ENCODE measurements at regions not wholly inside any gene's neighbourhood (a gene's known extent, or its start where the extent isn't known, plus 50 kb on each side); places are given as distances from the start of the nearest gene placed in this dataset.

- H3K27me3 ChIP-seq: no peaks in the 10 kb centered on the region
- H3K36me3 ChIP-seq: no peaks in the 10 kb centered on the region
- no peak for DNase-seq
- no peaks in the 10 kb centered on the region for H3K9me3 ChIP-seq
- H3K4me1 ChIP-seq: no peaks in the 10 kb centered on the region
- H3K4me3 ChIP-seq (ENCODE audit: low read depth, low read length): no peak overlapping the region
- TF ChIP-seq CTCF (IDR thresholded peaks at IDR 0.05; ENCODE audit: low read depth, low read length): no peak
Observed at GRCh38 chr15:95134431-95135110, 903.2 kb downstream of the MCTP2 start.

GRCh38 chr15:95138604-95139270, 907.4 kb downstream of the MCTP2 start:
- Histone ChIP-seq H3K27me3 (no peaks in the 10 kb centered on the region), H3K9me3 (no peaks in the 10 kb centered on the region), H3K36me3 (no peaks in the 10 kb centered on the region), H3K4me3 (ENCODE audit: low read depth, low read length) (no peak overlapping the region), H3K4me1 (no peaks in the 10 kb centered on the region)
- DNase-seq: no peak
- no peak for TF ChIP-seq CTCF (IDR thresholded peaks at IDR 0.05; ENCODE audit: low read depth, low read length)

GRCh38 chr15:95141486-95141885, 910.1 kb downstream of the MCTP2 start:
- no peaks in the 10 kb centered on the region for H3K27me3 ChIP-seq
- no peaks in the 10 kb centered on the region for H3K9me3 ChIP-seq
- H3K4me3 ChIP-seq (ENCODE audit: low read depth, low read length): no peak overlapping the region
- DNase-seq: no peak
- TF ChIP-seq CTCF (IDR thresholded peaks at IDR 0.05; ENCODE audit: low read depth, low read length): no peak
- no peaks in the 10 kb centered on the region for H3K4me1 ChIP-seq
- H3K36me3 ChIP-seq: no peaks in the 10 kb centered on the region

- no peak overlapping the region for H3K4me3 ChIP-seq (ENCODE audit: low read depth, low read length)
- no peak for TF ChIP-seq CTCF (IDR thresholded peaks at IDR 0.05; ENCODE audit: low read depth, low read length)
- no peaks in the 10 kb centered on the region for H3K4me1 ChIP-seq
- no peak for DNase-seq
- H3K9me3 ChIP-seq: no peaks in the 10 kb centered on the region
- H3K27me3 ChIP-seq: no peaks in the 10 kb centered on the region
- no peaks in the 10 kb centered on the region for H3K36me3 ChIP-seq
Observed at GRCh38 chr15:95142531-95142930, 911.2 kb downstream of the MCTP2 start.

GRCh38 chr15:95146481-95146880, 915.1 kb downstream of the MCTP2 start:
- no peaks in the 10 kb centered on the region; the same call in 1 of the 2 replicates for H3K9me3 ChIP-seq
- H3K4me1 ChIP-seq: no peaks in the 10 kb centered on the region
- no peak overlapping the region for H3K4me3 ChIP-seq (ENCODE audit: low read depth, low read length)
- no peaks in the 10 kb centered on the region for H3K36me3 ChIP-seq
- no peak for TF ChIP-seq CTCF (IDR thresholded peaks at IDR 0.05; ENCODE audit: low read depth, low read length)
- no peak for DNase-seq
- no peaks in the 10 kb centered on the region for H3K27me3 ChIP-seq

GRCh38 chr15:95148183-95148582, 916.8 kb downstream of the MCTP2 start:
- no peaks in the 10 kb centered on the region for H3K27me3 ChIP-seq
- no peaks in the 10 kb centered on the region for H3K4me1 ChIP-seq
- H3K9me3 ChIP-seq: no peaks in the 10 kb centered on the region; the same call in none of the 2 replicates
- TF ChIP-seq CTCF (IDR thresholded peaks at IDR 0.05; ENCODE audit: low read depth, low read length): no peak
- no peak for DNase-seq
- no peak overlapping the region for H3K4me3 ChIP-seq (ENCODE audit: low read depth, low read length)
- no peaks in the 10 kb centered on the region for H3K36me3 ChIP-seq
